HK-2 (cell line): ENCODE measurements at regions not wholly inside any gene's neighbourhood (a gene's known extent, or its start where the extent isn't known, plus 50 kb on each side); places are given as distances from the start of the nearest gene placed in this dataset.

Source experiments
- DNase-seq: peaks from one replicate; pipeline ENCODE4 v3.0.0-alpha.2; 2018; ENCODE audit not compliant: unreplicated experiment

DNA sequence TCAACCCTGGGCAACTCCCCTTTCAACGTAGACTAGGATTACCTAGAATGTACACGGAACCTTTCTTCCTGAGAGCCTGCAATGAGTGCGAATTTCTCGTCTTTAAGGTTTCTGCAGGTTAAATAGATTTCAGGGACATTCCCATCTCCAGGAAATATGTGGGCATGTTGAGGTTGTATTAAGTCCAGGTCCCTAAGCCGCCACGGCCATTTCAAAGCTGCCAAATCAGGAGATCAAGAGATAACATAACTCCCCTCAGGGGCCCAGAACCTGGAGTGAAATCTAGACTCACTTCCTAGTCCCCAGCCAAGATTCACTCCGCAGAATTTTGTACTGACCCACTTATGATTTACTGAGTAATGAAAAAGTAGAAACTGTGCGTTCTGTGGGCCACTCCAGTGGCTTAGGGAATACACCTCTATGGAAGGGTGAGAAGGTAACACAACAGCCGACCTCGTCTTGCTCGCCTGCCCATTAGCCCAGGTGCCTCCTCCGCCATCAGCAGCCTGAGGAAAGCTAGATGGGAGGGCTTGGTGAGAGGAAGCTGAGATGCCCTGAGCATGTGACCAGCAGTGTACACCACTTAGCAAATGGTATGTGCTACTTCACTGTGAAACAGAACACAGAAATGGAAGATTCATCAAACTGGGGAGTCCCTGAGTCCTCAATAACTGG, 98.5 kb upstream of the SOX1 start:
- no peak for DNase-seq

DNA sequence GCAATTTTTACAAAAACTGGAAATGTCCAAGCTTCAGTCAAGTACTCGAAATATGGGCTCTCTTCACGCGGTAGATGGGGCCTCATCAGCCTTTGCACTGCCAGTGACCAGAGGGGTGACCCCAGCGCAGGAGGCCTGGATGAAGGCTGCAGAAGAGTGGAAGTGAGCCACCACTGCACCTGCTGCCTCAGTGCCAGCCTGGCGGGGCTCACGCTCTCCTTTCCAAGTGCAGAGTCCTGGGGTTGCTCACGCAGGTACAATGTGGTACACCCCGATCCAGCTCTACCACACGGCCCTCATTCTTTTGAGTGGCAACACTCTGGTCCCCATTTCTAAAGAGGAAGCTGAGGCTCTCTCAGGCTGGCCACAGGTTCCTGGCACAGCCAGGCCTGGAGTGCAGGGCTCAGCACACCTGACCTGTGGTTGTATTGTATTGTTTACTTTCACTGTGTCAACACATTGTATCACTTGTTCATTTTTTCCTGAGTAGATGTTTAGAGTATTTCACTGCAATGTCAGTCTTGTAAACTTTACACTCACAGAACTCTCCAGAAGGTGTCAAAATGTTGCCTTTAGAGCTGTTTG, 97.3 kb upstream of the SOX1 start:
- no peak for DNase-seq

DNA sequence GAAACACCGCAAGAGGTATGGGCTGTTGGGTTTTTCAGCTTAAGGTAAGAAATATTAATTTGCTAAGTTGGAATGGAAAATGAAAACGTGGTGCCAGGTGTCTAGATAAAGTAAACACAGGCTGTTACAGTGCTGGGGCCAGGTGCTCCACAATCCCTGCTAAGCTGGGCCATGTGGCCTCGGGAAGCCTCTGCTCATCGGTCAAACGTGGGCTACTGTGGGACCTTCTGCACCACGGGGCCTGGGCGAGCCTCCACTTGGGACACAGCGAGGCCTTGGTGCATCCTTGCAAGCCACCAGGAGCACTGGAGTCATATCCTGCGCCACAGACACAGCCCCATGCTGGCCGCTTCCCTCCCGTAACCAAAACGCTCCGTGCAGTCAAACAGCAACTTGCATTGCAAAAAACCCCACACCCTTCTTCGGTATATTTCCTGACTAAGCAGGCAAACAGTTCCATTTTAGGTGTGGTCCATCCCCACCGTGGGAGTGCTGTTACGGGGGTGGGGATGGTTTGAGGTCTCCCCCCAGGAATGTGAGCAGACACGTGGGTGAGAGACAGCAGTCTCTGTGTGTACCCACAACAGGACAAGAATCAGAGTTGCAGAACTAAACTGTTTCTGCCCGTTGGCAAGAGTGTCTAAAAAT, 96.3 kb upstream of the SOX1 start:
- DNase-seq = no peak

DNA sequence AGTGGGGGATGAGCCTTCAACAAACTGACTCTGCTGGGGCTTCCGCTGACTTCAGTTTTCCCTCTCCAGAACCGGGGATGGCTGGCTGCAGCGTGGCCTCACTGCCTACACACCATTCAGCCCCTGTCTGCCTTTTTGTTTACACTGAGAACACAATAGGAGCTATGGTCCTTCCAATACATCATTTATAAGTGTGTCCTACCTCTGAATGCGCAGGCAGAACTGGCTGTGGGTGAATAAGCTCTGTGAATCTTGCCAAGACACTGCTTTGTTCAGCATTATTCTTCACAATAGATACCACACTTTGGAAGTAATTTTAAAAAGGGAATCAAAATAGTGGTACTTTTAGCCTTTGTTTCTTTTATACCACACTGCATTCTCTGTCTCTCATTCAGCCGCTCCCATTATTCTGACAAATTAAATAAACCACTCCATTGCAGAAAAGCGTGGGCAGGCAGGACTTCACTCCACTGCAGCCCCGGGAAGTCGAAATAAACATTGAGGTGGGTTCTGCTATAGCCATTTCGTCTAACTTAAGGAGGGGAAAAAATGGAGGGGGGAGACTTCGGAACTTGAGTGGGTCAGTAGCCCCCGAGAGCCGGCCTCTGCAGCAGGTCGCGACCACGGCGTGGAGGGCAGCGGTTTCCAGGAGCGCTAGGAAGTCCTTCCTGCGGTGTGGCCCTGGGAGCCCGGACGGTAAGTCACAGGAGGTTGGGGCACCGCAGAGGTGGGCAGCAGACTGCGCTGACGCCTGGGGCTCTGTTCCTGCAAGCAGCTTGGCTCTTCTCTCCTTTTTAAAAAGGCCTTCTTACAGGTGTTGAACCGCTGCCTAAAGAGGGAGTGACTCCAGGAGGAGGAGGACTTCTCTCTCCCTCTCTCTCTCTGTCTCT, 94.8 kb upstream of the SOX1 start:
- no peak for DNase-seq

DNA sequence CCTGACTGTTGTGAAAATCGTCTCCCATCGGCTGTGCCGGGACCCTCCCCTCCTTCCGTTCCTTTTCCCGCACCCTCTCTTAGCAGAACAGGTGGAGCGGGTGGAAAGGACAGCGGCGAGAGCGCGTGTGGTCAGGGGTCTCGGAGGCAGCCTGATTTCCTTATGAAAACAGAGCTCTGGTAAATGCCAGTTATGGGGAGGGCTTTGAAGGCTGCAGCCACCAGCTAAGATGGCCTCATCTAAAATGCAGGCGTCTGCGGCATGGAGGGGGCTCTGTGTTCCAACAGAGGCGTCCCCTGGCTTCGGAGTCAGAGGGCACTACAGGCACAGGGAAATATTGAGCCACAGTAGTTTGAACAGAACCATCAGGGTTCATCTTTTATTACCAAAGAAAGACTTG, 93.8 kb upstream of the SOX1 start:
- no peak for DNase-seq

DNA sequence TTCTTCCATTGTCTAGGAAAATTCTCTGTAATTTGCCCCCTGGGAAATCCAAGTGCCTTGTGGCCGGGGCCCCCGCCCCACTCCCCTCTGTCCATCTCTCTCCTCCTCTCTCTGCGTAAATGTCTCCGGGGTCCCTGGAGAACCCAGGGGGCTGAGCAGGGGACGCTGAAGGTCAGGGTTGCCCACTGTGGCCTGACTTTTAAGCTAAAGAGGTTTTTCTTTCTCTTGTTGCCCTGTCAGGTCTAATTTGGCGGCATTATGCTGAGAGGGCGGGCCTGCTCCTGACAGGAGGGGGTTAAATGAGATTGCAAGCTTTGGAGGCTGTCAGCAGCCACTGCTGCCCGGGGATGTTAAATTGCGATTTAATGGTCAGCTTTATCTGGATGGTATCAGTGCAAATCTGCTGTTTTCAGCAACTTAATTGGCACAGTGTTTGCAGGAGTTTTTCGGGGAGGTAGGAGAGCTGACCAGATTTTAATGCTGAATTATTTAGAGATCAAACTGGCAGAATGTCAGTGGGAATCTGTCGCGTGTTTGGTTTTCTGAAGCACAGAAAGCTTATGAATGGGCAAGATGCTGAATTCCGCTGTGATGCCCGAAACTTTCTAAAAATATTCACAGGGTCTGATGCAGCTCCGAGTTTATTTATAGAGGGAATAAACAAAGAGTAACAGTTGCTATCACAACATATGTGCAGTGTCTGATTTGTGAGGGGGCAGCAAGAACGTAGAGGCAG, 93.2 kb upstream of the SOX1 start:
- no peak for DNase-seq

DNA sequence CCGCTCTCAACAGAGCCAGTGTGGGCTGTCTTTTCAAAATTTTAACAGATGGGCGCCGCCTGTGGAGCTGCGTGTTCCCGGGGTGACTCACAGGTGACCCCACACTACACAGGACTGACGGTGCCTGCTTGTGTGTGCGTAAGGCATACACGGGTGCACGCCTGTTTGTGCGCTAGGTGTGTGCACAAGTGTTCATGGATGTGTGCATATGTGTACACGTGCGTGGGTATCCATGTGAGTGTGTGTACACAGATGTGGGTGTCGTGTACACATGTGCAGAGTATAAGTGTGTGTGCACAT, 92.7 kb upstream of the SOX1 start:
- no peak for DNase-seq

DNA sequence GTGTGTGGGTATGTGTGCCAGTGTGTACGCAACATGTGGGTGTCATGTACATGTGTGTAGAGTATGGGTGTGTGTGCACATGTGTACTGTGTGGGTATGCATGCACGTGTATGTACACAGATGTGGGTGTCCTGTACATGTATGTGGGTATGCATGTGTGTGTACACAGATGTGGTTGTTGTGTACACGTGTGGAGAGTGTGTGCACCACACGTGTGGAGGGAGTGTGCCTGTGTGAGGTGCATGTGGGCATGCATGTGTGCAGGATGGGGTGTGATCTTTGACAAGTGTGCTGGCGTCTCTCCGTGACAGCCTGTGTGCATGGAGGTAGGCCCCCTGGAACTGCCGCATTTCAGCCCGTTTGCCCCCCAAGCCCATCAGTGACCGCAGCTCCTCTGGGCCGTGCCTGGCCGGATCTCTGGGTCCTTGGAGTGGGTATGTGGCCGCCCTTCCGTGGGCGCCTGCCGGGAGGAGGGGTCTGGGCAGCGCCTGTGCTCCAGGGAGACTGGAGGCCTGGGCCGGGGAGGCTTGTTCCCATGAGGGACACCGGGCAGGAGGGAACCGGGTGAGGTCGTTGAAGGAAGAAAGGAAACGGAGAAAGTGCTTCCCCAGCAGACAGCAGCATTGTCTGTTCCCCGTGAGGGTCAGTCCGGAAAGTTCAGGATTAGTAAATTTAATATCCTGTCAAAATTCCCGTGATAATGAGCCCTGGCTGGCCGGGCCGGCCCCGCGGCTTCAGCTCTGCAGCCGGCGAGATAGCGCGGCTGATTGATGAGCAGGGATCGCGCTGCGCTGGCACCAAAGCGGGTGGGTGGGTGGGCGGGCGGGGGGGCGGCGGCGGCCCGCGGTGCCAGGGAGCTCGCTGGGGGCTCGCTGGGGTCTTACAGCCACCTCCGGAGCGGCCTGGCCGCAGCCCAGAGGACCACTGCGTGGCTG, 91.1 kb upstream of the SOX1 start:
- DNase-seq = no peak

DNA sequence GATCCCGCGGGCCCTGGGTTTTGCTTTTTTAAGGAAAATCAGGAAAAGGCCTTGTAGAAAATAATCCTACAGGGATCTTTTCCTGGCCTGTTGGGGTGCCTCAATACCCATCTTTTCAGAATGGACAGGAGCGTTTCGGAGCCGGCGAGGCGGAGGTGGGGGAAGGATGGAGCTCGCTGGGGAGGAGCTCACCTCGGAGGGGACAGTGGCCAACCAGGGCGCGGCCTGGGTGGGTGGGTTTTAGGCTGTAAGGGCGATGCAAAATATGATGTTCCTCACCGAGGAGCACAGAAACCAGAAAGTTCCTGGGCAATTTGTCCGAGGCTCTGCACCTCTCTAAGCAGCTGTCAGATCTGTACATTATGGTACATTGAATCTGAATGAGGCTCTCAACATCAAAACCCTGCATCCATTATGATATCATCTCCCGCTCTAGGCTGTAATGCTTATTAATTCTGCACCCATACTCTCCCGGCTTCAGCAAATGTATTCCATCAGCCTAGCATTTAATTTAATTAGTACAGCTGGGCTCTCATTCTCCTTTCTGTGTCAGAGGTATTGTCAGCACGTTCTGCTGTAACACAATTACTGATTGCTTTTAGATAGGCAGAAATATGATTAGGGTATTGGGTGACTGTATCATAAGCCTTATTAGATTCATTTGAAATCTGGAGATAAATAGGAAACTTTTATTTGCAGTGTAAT, 90.3 kb upstream of the SOX1 start:
- DNase-seq = no peak

DNA sequence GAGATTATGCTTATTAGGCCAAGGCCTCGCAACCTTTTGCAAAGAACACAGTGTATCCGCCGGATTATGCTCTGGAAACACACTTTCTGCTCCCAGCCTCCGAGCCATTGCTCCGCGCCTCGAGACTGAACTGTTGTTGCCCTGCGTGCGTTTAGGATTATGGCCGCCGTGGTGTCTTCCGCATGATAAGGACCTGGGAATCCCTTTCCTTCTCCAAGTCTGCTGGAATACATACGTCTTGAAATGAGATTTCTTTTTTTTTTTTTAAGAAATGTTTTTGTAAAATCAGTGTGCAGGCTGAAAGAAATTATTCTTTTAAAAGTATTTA, 89.8 kb upstream of the SOX1 start:
- no peak for DNase-seq

DNA sequence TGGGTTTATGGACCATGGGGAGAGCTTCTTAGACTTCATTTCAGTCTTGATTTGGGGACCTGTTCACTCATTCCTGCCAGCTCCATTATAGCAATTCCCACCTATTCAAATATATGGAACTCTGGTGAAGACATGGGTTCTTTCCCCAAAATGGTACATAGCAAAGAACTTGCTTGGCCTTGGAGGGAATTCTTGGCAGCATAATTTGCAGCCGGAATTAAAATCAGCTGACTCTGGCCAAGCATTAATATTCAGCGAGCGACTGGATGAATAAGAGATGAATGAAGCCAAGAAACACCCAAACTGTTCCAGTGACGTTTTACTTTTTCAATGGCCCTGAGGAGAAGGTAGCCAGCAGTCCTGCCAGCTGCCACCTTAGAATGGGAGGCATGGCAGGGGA, 88.4 kb upstream of the SOX1 start:
- DNase-seq = no peak

DNA sequence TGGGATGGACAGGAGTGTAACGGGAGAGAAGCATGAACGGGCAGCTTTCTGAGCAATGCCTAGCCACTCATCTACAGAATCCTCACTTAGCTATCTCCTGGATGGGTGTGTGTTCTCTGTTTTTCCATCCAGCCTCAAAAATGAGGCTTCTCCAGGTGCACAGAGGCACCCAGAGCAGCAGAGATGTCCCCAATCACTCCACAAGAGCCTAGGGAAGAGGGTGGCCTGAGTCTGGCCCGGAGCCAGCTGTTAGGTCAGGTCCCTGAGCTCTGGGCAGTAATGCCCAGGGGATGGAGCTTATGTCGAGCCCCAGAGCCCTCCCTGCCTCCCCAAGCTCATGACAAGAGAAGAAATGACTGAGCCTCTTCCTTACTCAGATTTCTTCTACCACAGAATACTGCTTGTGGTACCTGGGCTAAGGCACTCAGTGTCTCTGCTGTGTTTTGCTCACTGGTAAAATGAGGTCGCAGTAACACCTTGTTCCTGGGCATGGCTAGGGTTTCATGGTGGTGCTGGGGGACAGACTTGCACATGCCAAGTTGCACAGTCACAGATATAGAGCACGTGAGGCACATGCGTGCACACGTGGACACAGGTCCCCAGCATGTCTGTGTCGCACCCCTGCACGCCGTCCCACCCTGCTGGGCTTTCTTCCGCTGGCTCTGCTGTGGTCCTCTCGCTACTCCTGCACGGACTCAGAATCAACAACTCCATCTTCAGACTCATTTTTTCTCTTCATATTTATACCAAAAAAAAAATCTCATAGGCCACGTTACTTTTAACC, 86.6 kb upstream of the SOX1 start:
- no peak for DNase-seq

DNA sequence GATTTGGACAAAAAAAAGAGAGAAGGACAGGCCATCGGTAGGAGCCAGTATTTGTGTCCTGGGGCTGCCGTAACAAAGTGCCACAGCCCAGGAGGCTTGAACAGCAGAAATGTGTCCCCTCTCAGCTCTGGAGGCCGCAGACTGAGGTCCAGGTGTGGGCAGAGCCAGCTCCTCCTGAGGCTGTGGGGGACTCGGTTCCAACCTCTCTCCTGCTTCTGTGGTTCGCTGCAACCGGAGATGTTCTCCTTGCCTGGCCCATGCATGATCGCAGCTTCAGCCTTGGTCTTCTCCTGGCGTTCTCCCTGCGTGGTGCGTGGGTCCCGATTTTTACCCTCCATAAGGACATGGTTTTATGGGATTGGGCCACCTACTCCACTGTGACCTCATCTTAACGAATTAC, 85.9 kb upstream of the SOX1 start:
- DNase-seq = no peak

DNA sequence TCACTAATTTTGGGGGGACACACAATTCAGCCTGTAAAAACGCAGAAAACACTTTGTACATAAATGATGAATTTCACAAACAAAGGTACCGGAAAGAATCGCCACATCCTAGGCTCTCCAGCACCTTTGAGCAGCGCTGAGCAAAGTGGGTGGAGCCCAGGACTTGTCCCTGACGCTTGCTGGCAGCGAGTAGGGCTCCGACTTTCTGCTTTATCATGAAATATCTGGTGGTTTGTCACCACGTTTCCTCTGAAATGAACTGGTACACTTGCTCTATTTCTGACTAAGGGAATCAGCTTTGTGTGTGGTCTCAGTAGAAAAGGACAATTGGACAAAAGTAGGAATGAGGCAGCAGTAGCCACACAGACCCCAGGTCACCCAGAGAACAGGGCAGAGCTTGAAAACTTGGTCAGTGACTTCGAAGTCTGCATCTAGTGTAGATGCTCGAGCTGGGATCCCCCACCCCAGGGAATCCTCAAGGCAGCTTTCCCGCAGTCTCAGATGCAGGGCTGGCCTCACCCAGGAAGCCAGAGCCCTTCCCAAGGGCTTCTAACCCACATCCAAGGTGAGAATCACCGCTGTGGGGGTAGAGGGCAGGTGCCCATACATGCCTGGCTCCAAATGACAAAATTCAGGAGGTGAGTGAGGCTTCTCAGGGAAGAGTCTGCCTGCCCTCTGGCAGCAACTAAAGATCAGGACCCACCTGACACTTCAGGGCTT, 85.3 kb upstream of the SOX1 start:
- DNase-seq = no peak

DNA sequence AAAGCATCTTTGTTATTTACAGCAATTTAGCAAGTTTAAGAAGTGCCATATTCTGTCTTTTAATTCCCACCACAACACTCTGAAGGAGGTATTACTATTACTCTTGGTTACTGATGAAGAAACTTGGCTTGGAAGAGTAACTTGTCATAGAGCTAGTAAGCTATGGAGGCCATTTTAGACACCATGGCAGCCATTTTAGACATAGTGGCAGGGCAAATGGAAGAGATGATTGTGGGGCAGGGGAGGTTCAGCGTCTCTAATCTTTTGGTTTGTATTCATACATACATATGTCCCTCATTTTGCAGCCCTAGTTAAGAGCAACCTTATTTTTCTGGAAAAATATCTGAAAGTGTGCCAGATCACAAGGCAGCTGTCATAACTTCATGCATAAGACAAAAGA, 82.6 kb upstream of the SOX1 start:
- DNase-seq = no peak

DNA sequence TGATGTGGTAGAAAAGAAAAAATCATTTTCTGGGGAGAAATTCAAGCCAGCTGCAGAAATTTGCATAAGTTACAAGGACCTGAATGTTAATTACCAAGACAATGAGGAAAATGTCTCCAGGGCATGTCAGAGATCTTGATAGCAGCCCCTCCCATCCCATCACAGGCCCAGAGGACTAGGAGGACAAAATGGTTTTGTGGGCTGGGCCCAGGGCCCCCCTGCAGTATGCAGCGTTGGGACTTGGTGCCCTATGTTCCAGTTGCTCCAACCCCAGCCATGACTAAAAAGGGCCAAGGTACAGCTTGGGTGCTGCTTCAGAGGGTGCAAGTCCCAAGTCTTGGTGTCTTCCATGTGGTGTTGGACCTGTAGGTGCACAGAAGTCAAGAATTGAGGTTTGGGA, 76.6 kb upstream of the SOX1 start:
- DNase-seq = no peak

DNA sequence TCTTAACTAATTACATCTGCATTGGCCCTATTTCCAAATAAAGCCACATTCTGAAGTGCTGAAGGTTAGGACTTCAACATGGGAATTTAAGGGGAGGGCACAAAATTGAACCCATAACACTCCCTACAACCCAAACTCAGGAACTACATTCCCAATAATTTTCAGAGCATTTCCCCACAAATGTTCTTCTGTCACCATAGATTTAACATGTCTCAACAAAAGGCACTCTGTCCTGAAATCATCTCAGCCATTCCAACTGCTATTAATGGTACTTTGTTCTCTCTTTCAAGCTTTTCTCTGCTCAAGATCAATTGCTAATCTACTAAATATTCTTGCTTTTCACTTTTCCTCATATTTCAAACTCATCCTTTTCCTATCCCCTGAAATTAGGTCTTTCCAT, 74.0 kb upstream of the SOX1 start:
- DNase-seq = no peak

DNA sequence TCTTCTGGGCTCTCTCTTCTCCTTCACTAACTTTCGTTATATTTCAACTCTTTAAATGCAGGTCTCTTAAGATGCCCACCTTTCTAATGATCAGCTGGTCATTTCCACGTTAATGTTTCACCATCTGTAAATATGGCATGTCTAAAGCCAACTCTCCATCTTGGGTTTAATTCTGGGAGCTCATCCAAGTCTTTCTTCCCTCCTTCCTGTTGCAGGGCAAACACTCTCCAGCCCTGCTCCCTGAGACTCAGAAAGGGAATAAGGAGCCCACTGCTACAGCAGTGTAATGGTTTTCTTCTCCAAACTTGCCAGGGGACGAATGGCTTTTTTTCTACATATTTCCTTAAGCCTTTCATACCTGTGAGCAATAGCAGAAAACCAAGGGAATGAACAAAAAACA, 73.3 kb upstream of the SOX1 start:
- DNase-seq = no peak

DNA sequence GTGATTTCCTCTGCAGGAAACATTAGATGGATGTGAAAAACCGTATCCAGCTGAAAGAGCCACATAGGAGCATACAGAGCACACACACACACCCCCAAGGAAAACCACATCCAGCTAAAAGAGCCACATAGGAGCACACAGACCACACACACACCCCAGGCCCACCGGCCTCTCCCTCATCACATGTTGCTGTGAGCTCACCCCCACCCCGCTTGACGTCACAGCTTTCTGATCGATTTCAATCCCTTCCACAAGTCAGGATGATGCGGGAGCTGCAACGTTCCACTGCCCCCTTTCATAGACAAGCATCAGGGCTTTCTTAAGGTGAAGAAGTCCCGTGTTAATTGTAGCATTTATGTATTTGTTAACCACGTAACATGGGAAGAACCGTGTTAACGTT, 72.4 kb upstream of the SOX1 start:
- no peak for DNase-seq
